Erythroblast (primary cell): ENCODE measurements at regions not wholly inside any gene's neighbourhood (a gene's known extent, or its start where the extent isn't known, plus 50 kb on each side); places are given as distances from the start of the nearest gene placed in this dataset.

Experiments
- GATA1 ChIP-seq: IDR thresholded peaks from 2 replicates; pipeline ENCODE4 v1.6.1; 2011; ENCODE audit warnings: low read depth, mild to moderate bottlenecking, control low read depth, low read length, moderate library complexity
- POLR2A ChIP-seq: IDR thresholded peaks from 2 replicates; pipeline ENCODE4 v1.6.1; 2011; ENCODE audit warnings: mild to moderate bottlenecking, low read length

GRCh38 chr2:207341804-207342203 lies 176.1 kb upstream of the KLF7 start:
- TF ChIP-seq POLR2A: no peak
- no peak for TF ChIP-seq GATA1
